GM23338 (cell line): ENCODE measurements at regions not wholly inside any gene's neighbourhood (a gene's known extent, or its start where the extent isn't known, plus 50 kb on each side); places are given as distances from the start of the nearest gene placed in this dataset.

Experiments
- ATAC-seq: fragments of 200-7000 bp; cut with Tn5 transposase; 3 replicates; pipeline ENCODE4 v1.9.1; 2020
- DNase-seq: peaks from one replicate; pipeline ENCODE4 v3.0.0-alpha.2; 2015; ENCODE audit warnings: low spot score
- H2AFZ ChIP-seq: fragments of 200-600 bp; sonication (generic); 2 replicates; pipeline ENCODE4 v1.8.0; 2016; ENCODE audit warnings: antibody characterized with exemption, mild to moderate bottlenecking, moderate library complexity
- H3F3A ChIP-seq: fragments of 200-600 bp; sonication (generic); replicated peaks from 2 replicates; pipeline ENCODE4 v1.8.0; 2017; ENCODE audit warnings: antibody characterized with exemption, mixed run types, low read depth
- H3K27ac ChIP-seq: fragments of 200-600 bp; sonication (generic); 2 replicates; pipeline ENCODE4 v1.6.1; 2016; ENCODE audit warnings: low read depth
- H3K27me3 ChIP-seq: fragments of 200-600 bp; sonication (generic); 2 replicates; pipeline ENCODE4 v1.8.0; 2016; ENCODE audit warnings: mild to moderate bottlenecking, mixed run types, moderate library complexity; ENCODE audit not compliant: insufficient read depth
- H3K36me3 ChIP-seq: fragments of 200-600 bp; sonication (generic); 2 replicates; pipeline ENCODE4 v1.8.0; 2016; ENCODE audit warnings: mild to moderate bottlenecking; ENCODE audit not compliant: insufficient read depth
- H3K4me1 ChIP-seq: fragments of 200-600 bp; sonication (generic); 2 replicates; pipeline ENCODE4 v1.8.0; 2016; ENCODE audit warnings: mild to moderate bottlenecking, moderate library complexity; ENCODE audit not compliant: insufficient read depth
- H3K4me2 ChIP-seq: fragments of 200-600 bp; sonication (generic); 2 replicates; pipeline ENCODE4 v1.7.1; 2017; ENCODE audit warnings: mixed run types
- H3K4me3 ChIP-seq: fragments of 200-600 bp; sonication (generic); 2 replicates; pipeline ENCODE4 v1.6.1; 2016; ENCODE audit warnings: mixed run types
- H3K79me2 ChIP-seq: fragments of 200-600 bp; sonication (generic); replicated peaks from 2 replicates; pipeline ENCODE4 v1.8.0; 2017; ENCODE audit warnings: mild to moderate bottlenecking; ENCODE audit not compliant: insufficient read depth
- H3K9me2 ChIP-seq: fragments of 200-600 bp; sonication (generic); 2 replicates; pipeline ENCODE4 v1.8.0; 2017; ENCODE audit not compliant: insufficient read depth
- H4K20me1 ChIP-seq: fragments of 200-600 bp; sonication (generic); replicated peaks from 2 replicates; pipeline ENCODE4 v1.8.0; 2017; ENCODE audit warnings: mild to moderate bottlenecking; ENCODE audit not compliant: insufficient read depth
- H3K27ac Mint-ChIP-seq: 2 replicates; pipeline ENCODE4 v1.8.0; 2020; ENCODE audit warnings: inconsistent platforms, mild to moderate bottlenecking, moderate library complexity, mixed read lengths
- H3K27me3 Mint-ChIP-seq: 3 replicates; pipeline ENCODE4 v1.8.0; 2022; ENCODE audit warnings: low read depth, mild to moderate bottlenecking, moderate library complexity, mixed read lengths, inconsistent platforms; ENCODE audit not compliant: insufficient read depth, poor library complexity
- H3K36me3 Mint-ChIP-seq: 3 replicates; pipeline ENCODE4 v1.8.0; 2021; ENCODE audit warnings: low read depth, mild to moderate bottlenecking, inconsistent platforms, moderate library complexity, mixed read lengths
- H3K4me1 Mint-ChIP-seq: 3 replicates; pipeline ENCODE4 v1.8.0; 2020; ENCODE audit warnings: mild to moderate bottlenecking, inconsistent platforms, mixed read lengths
- H3K4me3 Mint-ChIP-seq: 3 replicates; pipeline ENCODE4 v1.8.0; 2021; ENCODE audit warnings: moderate library complexity, mild to moderate bottlenecking, inconsistent platforms, mixed read lengths
- H3K9me3 Mint-ChIP-seq: 3 replicates; pipeline ENCODE4 v1.8.0; 2020; ENCODE audit warnings: moderate library complexity, mild to moderate bottlenecking, inconsistent platforms, mixed read lengths
- CREB1 ChIP-seq: fragments of 250-450 bp; sonication (Bioruptor Pico); IDR thresholded peaks from 2 replicates; pipeline ENCODE4 v1.5.0; 2020; ENCODE audit warnings: low read depth, mild to moderate bottlenecking, moderate library complexity
- CTCF ChIP-seq, 2 experiments: fragments of 200-600 bp in 1 of 2; sonication (generic) in 1 of 2; conservative IDR thresholded peaks; 2 replicates each; pipeline versions ENCODE4 v1.5.1 to v1.6.1; 2016 to 2017; ENCODE audit warnings: antibody characterized with exemption in 2 of 2, low read depth in 2 of 2, mild to moderate bottlenecking in 2 of 2, moderate library complexity in 1 of 2
- ETS1 ChIP-seq: IDR thresholded peaks from 2 replicates; pipeline ENCODE4 v1.6.1; 2016; ENCODE audit warnings: antibody characterized with exemption
- EZH2 ChIP-seq: fragments of 200-600 bp; sonication (generic); IDR thresholded peaks from one replicate; pipeline ENCODE4 v1.8.0; 2017; ENCODE audit warnings: antibody characterized with exemption, mild to moderate bottlenecking, low read depth; ENCODE audit not compliant: unreplicated experiment
- EZH2phosphoT487 ChIP-seq: fragments of 200-600 bp; sonication (generic); IDR thresholded peaks from one replicate; pipeline ENCODE4 v1.8.1; 2018; ENCODE audit warnings: antibody characterized with exemption; ENCODE audit not compliant: unreplicated experiment
- JUNB ChIP-seq: IDR thresholded peaks from one replicate; pipeline ENCODE4 v1.6.1; 2016; ENCODE audit warnings: antibody characterized with exemption; ENCODE audit not compliant: unreplicated experiment
- NANOG ChIP-seq: IDR thresholded peaks from 2 replicates; pipeline ENCODE4 v1.6.1; 2016; ENCODE audit warnings: antibody characterized with exemption, borderline replicate concordance
- POLR2AphosphoS5 ChIP-seq: IDR thresholded peaks from 2 replicates; pipeline ENCODE4 v1.6.1; 2016; ENCODE audit warnings: antibody characterized with exemption, low read depth
- STAT1 ChIP-seq: IDR thresholded peaks from one replicate; pipeline ENCODE4 v1.6.1; 2016; ENCODE audit warnings: antibody characterized with exemption; ENCODE audit not compliant: unreplicated experiment
- ZNF114 ChIP-seq: fragments of 250-450 bp; sonication (Bioruptor Pico); IDR thresholded peaks from 2 replicates; pipeline ENCODE4 v1.5.0; 2020; ENCODE audit warnings: mild to moderate bottlenecking, moderate library complexity
- ZNF331 ChIP-seq: fragments of 250-450 bp; sonication (Bioruptor Pico); IDR thresholded peaks from 2 replicates; pipeline ENCODE4 v1.5.0; 2020; ENCODE audit warnings: low read depth, mild to moderate bottlenecking, moderate library complexity
- ZNF462 ChIP-seq: fragments of 250-450 bp; sonication (Bioruptor Pico); IDR thresholded peaks from 2 replicates; pipeline ENCODE4 v1.5.0; 2020; ENCODE audit warnings: mild to moderate bottlenecking, moderate library complexity
- TF ChIP-seq, protein P1 (sequence below): IDR thresholded peaks from one replicate; pipeline ENCODE4 v1.6.1; 2018; ENCODE audit warnings: antibody characterized with exemption; ENCODE audit not compliant: unreplicated experiment

GRCh38 chr4:67152976-67153375 lies 392.3 kb downstream of the CENPC start:
- H3K4me3 ChIP-seq, result no peak overlapping the region
- no peaks in the 10 kb centered on the region for H3K36me3 ChIP-seq
- Mint-ChIP-seq H3K27ac (no peak overlapping the region), H3K9me3 (no peaks in the 10 kb centered on the region), H3K27me3 (peaks cover 2% of the 10 kb centered on the region), H3K4me3 (no peak overlapping the region), H3K36me3 (no peaks in the 10 kb centered on the region), H3K4me1 (no peaks in the 10 kb centered on the region)
- 0 out of 2 replicates have a peak, but pooled peaks cover 4% of the 10 kb centered on the region for H3K9me2 ChIP-seq
- no peaks in the 10 kb centered on the region for H4K20me1 ChIP-seq
- no peak overlapping the region for H2AFZ ChIP-seq
- no peaks in the 10 kb centered on the region for H3K79me2 ChIP-seq
- no peaks in the 10 kb centered on the region for H3K4me1 ChIP-seq
- TF ChIP-seq ZNF331 (CRISPR knock-in tag), result no peak
- TF ChIP-seq CREB1 (CRISPR knock-in tag), result no peak
- TF ChIP-seq NANOG, result no peak
- TF ChIP-seq JUNB, result no peak
- TF ChIP-seq ETS1, result no peak
- TF ChIP-seq, protein P1, sequence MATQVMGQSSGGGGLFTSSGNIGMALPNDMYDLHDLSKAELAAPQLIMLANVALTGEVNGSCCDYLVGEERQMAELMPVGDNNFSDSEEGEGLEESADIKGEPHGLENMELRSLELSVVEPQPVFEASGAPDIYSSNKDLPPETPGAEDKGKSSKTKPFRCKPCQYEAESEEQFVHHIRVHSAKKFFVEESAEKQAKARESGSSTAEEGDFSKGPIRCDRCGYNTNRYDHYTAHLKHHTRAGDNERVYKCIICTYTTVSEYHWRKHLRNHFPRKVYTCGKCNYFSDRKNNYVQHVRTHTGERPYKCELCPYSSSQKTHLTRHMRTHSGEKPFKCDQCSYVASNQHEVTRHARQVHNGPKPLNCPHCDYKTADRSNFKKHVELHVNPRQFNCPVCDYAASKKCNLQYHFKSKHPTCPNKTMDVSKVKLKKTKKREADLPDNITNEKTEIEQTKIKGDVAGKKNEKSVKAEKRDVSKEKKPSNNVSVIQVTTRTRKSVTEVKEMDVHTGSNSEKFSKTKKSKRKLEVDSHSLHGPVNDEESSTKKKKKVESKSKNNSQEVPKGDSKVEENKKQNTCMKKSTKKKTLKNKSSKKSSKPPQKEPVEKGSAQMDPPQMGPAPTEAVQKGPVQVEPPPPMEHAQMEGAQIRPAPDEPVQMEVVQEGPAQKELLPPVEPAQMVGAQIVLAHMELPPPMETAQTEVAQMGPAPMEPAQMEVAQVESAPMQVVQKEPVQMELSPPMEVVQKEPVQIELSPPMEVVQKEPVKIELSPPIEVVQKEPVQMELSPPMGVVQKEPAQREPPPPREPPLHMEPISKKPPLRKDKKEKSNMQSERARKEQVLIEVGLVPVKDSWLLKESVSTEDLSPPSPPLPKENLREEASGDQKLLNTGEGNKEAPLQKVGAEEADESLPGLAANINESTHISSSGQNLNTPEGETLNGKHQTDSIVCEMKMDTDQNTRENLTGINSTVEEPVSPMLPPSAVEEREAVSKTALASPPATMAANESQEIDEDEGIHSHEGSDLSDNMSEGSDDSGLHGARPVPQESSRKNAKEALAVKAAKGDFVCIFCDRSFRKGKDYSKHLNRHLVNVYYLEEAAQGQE, result no peak
- TF ChIP-seq EZH2phosphoT487, result no peak
- no peak for TF ChIP-seq STAT1
- TF ChIP-seq ZNF114 (CRISPR knock-in tag), result no peak
- no peak for TF ChIP-seq CTCF (conservative IDR thresholded peaks at IDR 0.05; ENCODE audit: low read depth in 2 of 2)
- TF ChIP-seq POLR2AphosphoS5, result no peak
- TF ChIP-seq ZNF462 (CRISPR knock-in tag), result no peak
- no peak for TF ChIP-seq EZH2
- H3F3A ChIP-seq, result no peaks in the 10 kb centered on the region
- ATAC-seq, result no peak
- H3K4me2 ChIP-seq, result no peak overlapping the region
- no peak for DNase-seq
- no peaks in the 10 kb centered on the region for H3K27me3 ChIP-seq
- no peak overlapping the region for H3K27ac ChIP-seq
